ENCODE measurements at regions not wholly inside any gene's neighbourhood (a gene's known extent, or its start where the extent isn't known, plus 50 kb on each side); places are given as distances from the start of the nearest gene placed in this dataset.

DNA sequence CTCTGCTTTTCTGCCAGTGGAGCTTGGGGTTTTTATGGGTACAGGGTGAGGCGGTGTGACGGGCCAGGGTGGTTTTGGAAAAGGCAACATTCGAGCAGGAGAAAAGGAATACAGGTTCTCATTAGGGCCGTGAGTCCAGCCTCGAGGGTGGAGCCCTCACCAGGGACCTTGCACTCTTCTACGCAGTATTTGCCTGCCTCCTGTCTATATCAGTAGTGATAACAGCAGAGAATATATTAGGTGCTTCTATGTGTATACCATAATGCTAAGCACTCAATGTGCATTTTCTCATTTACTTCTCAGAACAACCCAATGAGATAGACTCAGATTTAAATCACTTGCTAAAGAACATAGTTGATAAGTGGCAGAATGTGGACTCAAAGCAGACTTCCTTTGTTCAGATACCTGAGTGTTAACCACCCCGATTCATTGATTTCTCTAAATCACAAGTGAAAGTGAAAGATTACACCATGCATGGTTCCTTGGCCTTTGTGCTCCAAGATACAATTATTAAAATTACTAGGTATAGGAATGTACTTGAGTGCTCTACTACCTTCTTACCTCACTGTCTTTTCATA lies 403.9 kb downstream of the PCDH7 start:
- no peak for DNase-seq

DNA sequence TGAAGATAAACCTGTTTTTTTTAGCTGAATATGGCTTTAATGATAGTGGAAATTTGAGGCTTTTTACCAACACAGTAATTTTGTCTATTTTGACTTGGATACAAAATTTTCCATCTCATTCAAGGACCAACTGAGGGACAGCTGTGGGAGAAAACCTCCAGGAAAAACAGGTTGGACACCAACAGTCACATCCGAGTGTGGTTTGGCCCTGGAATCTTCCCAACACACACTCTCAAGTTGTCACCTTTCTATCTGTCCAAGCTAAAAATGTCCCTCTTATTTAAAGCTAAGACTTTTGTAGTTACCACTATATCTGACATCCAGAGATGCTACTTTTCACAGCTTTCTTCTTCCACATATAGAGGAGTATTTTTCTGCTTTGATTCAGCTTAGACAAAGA lies 404.9 kb downstream of the PCDH7 start:
- no peak for DNase-seq

DNA sequence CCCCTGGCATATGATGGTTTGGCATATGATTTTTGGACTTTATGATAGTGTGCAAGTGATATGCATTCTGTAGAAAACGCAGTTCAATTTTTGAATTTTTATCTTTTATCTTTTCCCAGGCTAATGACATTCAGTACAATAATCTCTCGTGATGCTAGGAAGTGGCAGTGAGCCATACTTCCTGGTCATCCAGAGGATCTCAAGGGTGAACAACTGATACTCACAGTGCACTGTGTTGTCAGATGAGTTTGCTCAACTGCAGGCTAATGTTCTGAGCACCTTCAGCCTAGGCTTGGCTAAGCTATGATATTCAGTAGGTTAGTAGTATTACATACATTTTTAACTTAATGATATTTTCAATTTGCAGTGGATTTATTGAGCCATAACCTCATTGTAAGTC lies 405.3 kb downstream of the PCDH7 start:
- no peak for DNase-seq

DNA sequence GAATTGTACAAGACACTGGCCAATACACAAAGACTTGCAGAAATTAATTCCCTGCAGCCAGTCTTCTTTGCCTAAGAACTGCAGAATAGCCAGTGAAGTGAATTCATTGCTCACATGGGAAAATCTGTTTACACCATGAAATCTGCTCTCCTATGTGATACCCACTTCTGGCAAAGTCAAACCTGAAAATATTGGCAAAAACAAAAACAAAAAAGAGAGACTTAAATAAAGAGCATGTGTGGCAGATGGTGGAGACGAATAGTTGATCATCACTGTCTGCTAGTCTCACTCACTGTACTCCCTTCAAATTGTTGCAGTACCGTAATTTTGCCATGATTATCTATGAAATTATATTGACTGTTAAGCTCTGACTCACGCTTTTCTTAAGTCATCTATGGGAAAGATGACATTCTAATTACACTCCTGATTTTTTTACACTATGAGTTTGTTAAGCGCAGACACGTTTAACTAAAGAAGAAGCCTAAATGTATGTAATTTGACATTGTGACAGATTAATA lies 406.8 kb downstream of the PCDH7 start:
- DNase-seq, result no peak

DNA sequence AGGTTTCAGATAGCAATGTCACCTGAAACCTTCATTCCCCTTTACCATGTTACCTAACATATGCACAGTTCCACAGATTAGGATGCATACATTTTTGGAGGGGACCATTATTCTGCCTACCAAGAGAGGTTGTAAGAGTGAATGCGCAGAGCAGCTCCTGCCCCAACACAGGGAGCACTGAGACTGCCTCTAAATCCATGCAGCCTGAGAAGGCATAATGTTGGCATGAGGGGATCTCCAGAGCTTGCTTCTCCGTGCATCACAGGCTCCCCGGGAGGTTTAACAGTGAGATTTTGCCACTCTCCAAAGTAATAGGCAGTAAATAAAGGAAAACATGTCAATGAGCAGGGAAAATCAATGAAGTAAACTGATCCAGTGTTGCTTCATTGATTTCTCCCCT lies 410.8 kb downstream of the PCDH7 start:
- DNase-seq, result no peak

- DNase-seq, result no peak
Measured at GRCh38 chr4:31134720-31135119, 414.6 kb downstream of the PCDH7 start.

GRCh38 chr4:31139767-31140166 lies 419.6 kb downstream of the PCDH7 start:
- DNase-seq, result no peak

- no peak for DNase-seq
Measured at GRCh38 chr4:31141095-31141831, 421.1 kb downstream of the PCDH7 start.

- DNase-seq, result no peak
Measured at GRCh38 chr4:31141832-31142142, 421.6 kb downstream of the PCDH7 start.

DNA sequence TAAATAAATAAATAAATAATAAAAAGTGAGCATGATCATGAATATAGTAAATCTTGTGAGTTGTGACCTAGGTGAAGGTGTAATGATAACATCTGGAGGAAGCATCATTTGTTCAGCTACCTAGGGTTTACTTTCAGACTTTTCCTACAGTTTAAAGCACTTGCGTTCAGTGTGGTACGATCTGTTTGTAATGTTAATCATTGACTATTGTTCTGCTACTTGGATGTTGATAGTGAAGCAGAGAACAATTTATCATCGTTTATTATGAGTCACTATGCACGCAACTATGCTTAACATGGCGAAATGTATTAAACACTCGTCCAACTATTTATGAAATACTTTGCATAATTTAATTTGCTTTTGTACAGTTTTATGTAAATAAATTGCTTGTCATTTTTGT lies 426.2 kb downstream of the PCDH7 start:
- DNase-seq, result no peak

DNA sequence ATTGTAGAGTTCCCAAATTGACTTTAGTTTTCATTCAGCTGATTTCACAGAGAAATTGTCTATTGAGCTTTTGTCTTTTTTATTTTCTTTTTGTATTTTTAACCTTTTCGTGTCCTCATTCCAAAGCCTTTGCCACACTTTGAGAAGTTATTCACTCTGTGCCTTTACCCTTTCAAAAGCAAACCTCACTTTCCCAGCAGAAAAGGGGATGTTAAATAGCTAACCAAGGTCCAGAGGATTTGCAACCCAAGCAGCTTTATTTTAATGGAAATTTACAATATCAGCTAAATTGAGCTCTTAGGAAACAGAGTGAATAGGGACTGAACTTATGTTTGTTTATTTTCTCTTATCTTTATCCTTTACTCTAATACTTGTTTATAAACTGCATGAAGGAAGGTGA lies 428.8 kb downstream of the PCDH7 start:
- no peak for DNase-seq

DNA sequence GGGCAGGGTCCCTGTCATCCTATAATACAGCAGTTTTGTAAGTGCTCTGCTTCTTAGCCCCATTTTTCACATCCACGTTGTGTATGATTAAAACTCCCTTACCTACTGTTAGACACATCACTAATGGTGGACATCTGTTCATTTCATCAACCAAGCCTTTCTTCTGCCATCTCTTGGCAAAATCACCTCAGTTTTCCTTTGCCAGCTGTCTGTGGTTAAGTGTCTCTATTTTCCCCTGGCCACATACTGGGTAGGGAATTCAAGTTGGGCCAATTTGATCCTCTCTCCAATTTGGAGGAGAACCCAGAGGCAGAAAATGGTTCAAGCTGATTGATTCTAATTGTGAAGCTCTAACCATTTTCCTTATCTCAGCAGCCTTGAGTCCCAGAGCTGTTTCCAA lies 436.1 kb downstream of the PCDH7 start:
- DNase-seq, result no peak

DNA sequence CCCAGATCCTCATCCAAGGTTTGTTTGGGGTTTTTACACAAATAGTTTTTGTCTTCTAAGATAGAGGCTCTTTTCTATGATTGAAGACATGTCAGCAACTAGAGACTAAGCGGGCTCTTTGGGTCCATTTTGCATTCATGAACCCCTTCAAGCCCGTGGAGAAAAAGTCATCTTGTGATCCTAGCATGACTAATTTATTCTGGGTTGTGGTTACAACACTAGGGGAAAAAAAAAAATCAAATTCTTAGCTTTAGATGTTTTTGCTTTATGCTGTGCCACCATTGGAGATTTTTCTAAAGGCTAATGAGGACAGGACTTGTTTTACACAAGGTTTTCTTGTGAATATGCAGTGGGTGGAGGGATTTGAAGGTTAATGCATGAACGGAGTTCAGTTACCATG lies 440.0 kb downstream of the PCDH7 start:
- DNase-seq, result no peak

- DNase-seq, result no peak
Measured at GRCh38 chr4:31169846-31170245, 449.7 kb downstream of the PCDH7 start.

- DNase-seq, result no peak
Measured at GRCh38 chr4:31171362-31171761, 451.2 kb downstream of the PCDH7 start.

DNA sequence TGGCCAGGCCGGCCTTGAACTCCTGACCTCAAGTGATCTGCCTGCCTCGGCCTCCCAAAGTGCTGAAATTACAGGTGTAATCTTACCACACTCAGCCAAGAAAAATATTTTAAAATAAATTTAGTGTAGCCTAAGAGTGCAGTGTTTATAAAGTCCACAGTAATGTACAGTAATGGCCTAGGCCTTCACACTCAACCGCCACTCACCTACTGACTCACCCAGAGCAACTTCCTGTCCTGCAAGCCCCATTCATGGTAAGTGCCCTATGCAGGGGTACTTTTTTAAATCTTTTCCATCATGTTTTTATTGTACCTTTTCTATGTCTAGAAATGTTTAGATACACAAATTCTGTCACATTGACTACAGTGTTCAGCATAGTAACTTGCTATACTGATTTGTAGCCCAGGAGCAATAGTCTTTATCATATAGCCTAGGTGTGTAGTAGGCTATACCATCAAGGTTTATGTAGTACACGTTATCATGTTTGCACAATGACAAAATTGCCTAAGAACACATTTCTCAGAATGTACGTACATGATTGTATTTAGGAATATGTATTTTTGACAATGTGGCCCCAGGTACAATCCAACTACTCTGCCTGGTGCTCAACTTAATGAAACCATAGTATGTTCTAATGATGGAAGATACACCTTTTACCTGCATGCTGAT lies 455.2 kb downstream of the PCDH7 start:
- no peak for DNase-seq

DNA sequence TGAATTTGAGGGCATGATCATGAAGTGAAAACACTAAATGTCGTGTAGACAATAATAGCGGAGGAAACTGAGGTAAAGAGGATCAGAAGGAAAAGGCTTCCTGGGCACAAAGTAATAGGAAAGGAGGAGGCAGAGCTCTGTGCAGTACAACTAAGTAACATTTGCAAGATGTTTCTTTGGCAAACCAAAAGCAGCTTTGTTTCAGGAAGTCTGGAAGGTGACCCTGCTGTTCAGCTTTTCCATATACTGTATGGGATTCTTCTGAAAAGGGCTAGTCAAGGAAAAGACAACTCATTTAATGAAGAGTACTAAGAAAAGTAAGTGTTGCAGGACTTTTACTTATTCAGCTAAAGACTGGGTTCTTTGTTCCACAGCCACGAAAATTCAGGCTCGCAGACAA lies 463.1 kb downstream of the PCDH7 start:
- no peak for DNase-seq

DNA sequence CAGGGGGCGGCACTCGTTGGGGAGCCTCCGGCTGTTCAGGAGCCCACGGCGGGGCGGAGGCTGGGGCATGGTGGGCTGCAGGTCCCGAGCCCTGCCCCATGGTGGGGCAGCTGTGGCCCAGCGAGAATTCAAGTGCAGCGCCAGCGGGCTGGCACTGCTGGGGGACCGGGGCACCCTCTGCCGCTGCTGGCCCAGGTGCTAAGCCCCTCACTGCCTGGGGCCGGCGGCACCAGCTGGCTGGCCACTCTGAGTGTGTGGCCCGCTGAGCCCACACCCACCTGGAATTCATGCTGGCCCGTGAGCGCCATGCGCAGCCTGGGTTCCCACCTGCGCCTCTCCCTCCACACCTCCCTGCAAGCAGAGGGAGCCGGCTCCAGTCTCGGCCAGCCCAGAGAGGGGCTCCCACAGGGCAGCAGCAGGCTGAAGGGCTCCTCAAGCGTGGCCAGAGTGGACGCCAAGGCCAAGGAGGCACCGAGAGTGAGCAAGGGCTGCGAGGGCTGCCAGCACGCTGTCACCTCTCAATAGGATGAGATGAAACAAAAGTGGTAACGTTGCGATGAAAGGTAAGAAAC lies 464.9 kb downstream of the PCDH7 start:
- DNase-seq, result no peak

- DNase-seq, result no peak
Measured at GRCh38 chr4:31187979-31188378, 467.8 kb downstream of the PCDH7 start.

- DNase-seq, result no peak
Measured at GRCh38 chr4:31189938-31190337, 469.8 kb downstream of the PCDH7 start.

GRCh38 chr4:31190671-31191070 lies 470.5 kb downstream of the PCDH7 start:
- DNase-seq, result no peak

DNA sequence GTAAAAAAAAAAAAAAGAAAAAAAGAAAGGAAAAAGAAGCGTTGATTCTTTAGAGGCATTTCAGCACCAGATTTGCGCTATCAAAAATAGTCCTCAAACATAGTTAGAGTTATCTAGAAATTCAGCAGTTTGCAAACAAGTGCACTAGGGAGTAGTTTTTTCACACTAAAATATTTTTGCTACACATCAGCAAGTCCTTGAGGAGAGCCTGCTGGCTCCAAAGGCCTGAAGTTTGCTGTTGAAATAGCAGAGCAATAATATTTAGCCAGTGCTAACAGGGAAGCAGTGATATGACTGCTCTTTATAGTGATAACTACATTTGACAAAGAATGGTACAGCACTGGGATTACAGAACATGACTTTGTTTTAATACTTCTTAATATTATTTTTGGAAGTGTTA lies 472.2 kb downstream of the PCDH7 start:
- no peak for DNase-seq

GRCh38 chr4:31193521-31193920 lies 473.4 kb downstream of the PCDH7 start:
- peak; percentile 70 for DNase-seq

- peak; percentile 11 for DNase-seq
Measured at GRCh38 chr4:31194823-31195222, 474.7 kb downstream of the PCDH7 start.

All from NCI-H1436 treated with DMSO at 0.1 percent for 48 hours (cell line).